Natural killer cell (primary cell): ENCODE measurements at regions not wholly inside any gene's neighbourhood (a gene's known extent, or its start where the extent isn't known, plus 50 kb on each side); places are given as distances from the start of the nearest gene placed in this dataset.

ENCODE experiments used
- ATAC-seq, 3 donors: fragments of 150-1000 bp in 2 of 3; fragments of 200-7000 bp in 1 of 3; cut with Tn5 transposase; 1 replicate in 1 of 3; 2 replicates in 2 of 3; pipeline ENCODE4 v1.10.0; 2021; ENCODE audit warnings: mild to moderate bottlenecking in 2 of 3, moderate library complexity in 2 of 3
- DNase-seq, 2 donors: peaks; one replicate each; pipeline versions ENCODE4 v3.0.0 to v3.0.0-alpha.2; 2013 to 2021; ENCODE audit warnings: mixed read lengths in 1 of 2
- H3K27ac ChIP-seq: one replicate; pipeline ENCODE4 v1.5.1; 2013; ENCODE audit warnings: mild to moderate bottlenecking, low read length
- H3K27me3 ChIP-seq: one replicate; pipeline ENCODE4 v1.6.1; 2013; ENCODE audit warnings: low read length; ENCODE audit not compliant: control insufficient read depth, insufficient read depth
- H3K36me3 ChIP-seq: one replicate; pipeline ENCODE4 v1.6.1; 2013; ENCODE audit warnings: low read length; ENCODE audit not compliant: control insufficient read depth, insufficient read depth
- H3K4me1 ChIP-seq: one replicate; pipeline ENCODE4 v1.6.1; 2013; ENCODE audit warnings: low read length; ENCODE audit not compliant: control insufficient read depth, insufficient read depth
- H3K4me3 ChIP-seq: one replicate; pipeline ENCODE4 v1.5.1; 2013; ENCODE audit warnings: low read length
- H3K9me3 ChIP-seq: one replicate; pipeline ENCODE4 v1.6.1; 2013; ENCODE audit warnings: low read length; ENCODE audit not compliant: control insufficient read depth, insufficient read depth
- H3K27ac Mint-ChIP-seq, 2 donors: one replicate each; pipeline ENCODE4 v1.8.0; 2022; ENCODE audit warnings: mild to moderate bottlenecking in 2 of 2, mixed read lengths in 2 of 2, moderate library complexity in 1 of 2
- H3K27me3 Mint-ChIP-seq, 2 donors: one replicate each; pipeline ENCODE4 v1.8.0; 2022; ENCODE audit warnings: low read depth in 2 of 2, mixed read lengths in 2 of 2
- H3K36me3 Mint-ChIP-seq: one replicate; pipeline ENCODE4 v1.8.0; 2022; ENCODE audit warnings: mixed read lengths
- H3K4me1 Mint-ChIP-seq, 2 donors: one replicate each; pipeline ENCODE4 v1.8.0; 2022; ENCODE audit warnings: mixed read lengths in 2 of 2
- H3K4me3 Mint-ChIP-seq: one replicate; pipeline ENCODE4 v1.8.0; 2022; ENCODE audit warnings: mild to moderate bottlenecking, moderate library complexity, mixed read lengths
- H3K9me3 Mint-ChIP-seq, 2 donors: one replicate each; pipeline ENCODE4 v1.8.0; 2022; ENCODE audit warnings: mixed read lengths in 2 of 2
- WGBS: methylation state at CpG from one replicate; pipeline ENCODE4 v1.1.7; 2013; ENCODE audit warnings: missing lambda C conversion rate; ENCODE audit not compliant: insufficient coverage; 5-methylcytosine and 5-hydroxymethylcytosine counted together
- intact Hi-C: fragments of 100-400 bp; cut with micrococcal nuclease; formaldehyde crosslinking; loops from one replicate; pipeline ENCODE4 v1.14.2; 2022
- TF ChIP-seq, protein P1 (sequence below): fragments of 200-600 bp; IDR thresholded peaks from one replicate; pipeline ENCODE4 v1.8.0; 2022; ENCODE audit warnings: antibody characterized with exemption

DNA sequence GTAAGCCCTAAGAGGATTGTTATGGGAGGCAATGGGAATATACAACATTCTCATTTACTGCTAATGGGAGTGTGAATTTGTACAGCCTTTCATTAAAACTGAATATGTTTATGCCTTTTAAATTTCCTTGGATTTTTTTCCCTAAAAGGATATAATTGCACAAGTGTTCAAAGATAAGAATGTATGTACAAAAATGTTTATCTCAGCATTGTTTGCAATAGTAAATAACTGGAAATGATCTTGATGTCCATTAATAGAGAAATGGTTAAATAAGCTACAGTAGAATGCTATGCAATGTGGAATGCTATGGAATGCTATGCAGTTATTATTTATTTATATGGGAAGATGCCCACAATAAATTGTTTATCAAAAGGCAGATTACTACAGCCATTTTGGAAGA lies 62.5 kb upstream of the SLC38A2 start:
- no peaks in the 10 kb centered on the region for H3K27me3 ChIP-seq
- Mint-ChIP-seq H3K27me3 (peaks cover 0 to 3% of the 10 kb centered on the region in 2 donors), H3K4me3 (no peak overlapping the region), H3K27ac (no peak overlapping the region), H3K4me1 (peaks cover 7% of the 10 kb centered on the region in 2 donors), H3K36me3 (no peaks in the 10 kb centered on the region), H3K9me3 (no peaks in the 10 kb centered on the region)
- H3K9me3 ChIP-seq, result no peaks in the 10 kb centered on the region
- intact Hi-C loops, result no loop called here
- TF ChIP-seq, protein P1, sequence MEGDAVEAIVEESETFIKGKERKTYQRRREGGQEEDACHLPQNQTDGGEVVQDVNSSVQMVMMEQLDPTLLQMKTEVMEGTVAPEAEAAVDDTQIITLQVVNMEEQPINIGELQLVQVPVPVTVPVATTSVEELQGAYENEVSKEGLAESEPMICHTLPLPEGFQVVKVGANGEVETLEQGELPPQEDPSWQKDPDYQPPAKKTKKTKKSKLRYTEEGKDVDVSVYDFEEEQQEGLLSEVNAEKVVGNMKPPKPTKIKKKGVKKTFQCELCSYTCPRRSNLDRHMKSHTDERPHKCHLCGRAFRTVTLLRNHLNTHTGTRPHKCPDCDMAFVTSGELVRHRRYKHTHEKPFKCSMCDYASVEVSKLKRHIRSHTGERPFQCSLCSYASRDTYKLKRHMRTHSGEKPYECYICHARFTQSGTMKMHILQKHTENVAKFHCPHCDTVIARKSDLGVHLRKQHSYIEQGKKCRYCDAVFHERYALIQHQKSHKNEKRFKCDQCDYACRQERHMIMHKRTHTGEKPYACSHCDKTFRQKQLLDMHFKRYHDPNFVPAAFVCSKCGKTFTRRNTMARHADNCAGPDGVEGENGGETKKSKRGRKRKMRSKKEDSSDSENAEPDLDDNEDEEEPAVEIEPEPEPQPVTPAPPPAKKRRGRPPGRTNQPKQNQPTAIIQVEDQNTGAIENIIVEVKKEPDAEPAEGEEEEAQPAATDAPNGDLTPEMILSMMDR, result no peak
- DNase-seq (no peak), ATAC-seq (no peak)
- no peak overlapping the region for H3K4me3 ChIP-seq
- H3K36me3 ChIP-seq, result no peaks in the 10 kb centered on the region
- H3K27ac ChIP-seq, result no peak overlapping the region
- H3K4me1 ChIP-seq, result no peaks in the 10 kb centered on the region

DNA sequence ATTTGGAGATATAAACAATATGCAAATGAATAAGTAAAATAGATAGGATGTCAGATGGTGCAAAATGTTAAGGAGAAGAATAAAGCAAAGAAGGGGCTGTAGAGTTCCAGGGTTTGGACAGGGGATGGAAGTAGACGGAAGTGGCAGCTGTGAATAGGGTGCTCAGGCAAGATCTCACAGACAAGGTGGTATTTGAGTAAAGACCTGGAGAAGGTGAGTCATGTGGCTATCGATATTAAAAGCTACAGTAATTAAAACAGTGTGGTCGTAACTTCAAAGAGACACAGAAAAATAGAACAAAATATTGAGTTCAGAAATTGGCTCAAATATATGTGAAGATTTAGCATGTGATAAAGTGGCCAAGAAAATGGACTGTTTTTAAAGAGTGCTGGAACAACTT lies 61.3 kb upstream of the SLC38A2 start:
- ATAC-seq (no peak), DNase-seq (no peak)
- H3K27ac ChIP-seq, result no peak overlapping the region
- no peaks in the 10 kb centered on the region for H3K4me1 ChIP-seq
- H3K4me3 ChIP-seq, result no peak overlapping the region
- no peaks in the 10 kb centered on the region for H3K36me3 ChIP-seq
- H3K4me3 Mint-ChIP-seq, result no peak overlapping the region
- no peak overlapping the region for H3K27ac Mint-ChIP-seq
- intact Hi-C loops, result no loop called here
- H3K27me3 Mint-ChIP-seq, result peaks cover 0 to 3% of the 10 kb centered on the region in 2 donors
- no peaks in the 10 kb centered on the region for H3K9me3 ChIP-seq
- H3K27me3 ChIP-seq, result no peaks in the 10 kb centered on the region
- peaks cover 16 to 18% of the 10 kb centered on the region in 2 donors for H3K4me1 Mint-ChIP-seq
- TF ChIP-seq, protein P1, result no peak
- no peaks in the 10 kb centered on the region for H3K36me3 Mint-ChIP-seq
- H3K9me3 Mint-ChIP-seq, result no peaks in the 10 kb centered on the region
- 95% methylated on average over 3 of the region's 3 CpGs for WGBS

DNA sequence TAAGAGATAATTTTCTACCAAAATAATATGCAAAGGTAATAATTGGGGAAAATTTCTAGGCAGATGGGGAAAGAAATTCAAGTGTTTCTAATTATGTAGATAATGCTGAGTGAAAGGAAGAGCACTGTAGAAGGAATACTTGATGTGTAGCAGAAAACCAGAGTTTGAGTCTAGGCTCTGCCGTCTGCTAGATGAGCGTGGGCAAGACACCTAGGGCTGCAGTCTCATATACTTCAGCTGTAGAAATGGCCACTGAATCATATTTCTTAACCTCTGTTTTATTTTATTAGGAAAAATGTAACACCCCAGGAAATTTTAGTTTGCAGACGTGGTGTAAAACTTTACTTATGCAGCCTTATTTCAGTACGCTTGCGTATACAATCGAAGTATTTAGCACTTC lies 59.8 kb upstream of the SLC38A2 start:
- no peaks in the 10 kb centered on the region for H3K9me3 ChIP-seq
- H3K27me3 Mint-ChIP-seq, result peaks cover 0 to 3% of the 10 kb centered on the region in 2 donors
- intact Hi-C loops, result no loop called here

More for the DNA sequence above, 59.8 kb upstream of the SLC38A2 start:
- Mint-ChIP-seq H3K36me3 (no peaks in the 10 kb centered on the region), H3K27ac (no peak overlapping the region), H3K4me3 (no peak overlapping the region), H3K4me1 (peaks cover 16 to 18% of the 10 kb centered on the region in 2 donors), H3K9me3 (no peaks in the 10 kb centered on the region)
- 92% methylated on average over 5 of the region's 6 CpGs for WGBS
- TF ChIP-seq, protein P1, result no peak
- DNase-seq (no peak), ATAC-seq (no peak)
- no peak overlapping the region for H3K27ac ChIP-seq
- no peaks in the 10 kb centered on the region for H3K36me3 ChIP-seq
- H3K4me1 ChIP-seq, result no peaks in the 10 kb centered on the region
- H3K4me3 ChIP-seq, result no peak overlapping the region
- H3K27me3 ChIP-seq, result no peaks in the 10 kb centered on the region
